ENCODE measurements at regions not wholly inside any gene's neighbourhood (a gene's known extent, or its start where the extent isn't known, plus 50 kb on each side); places are given as distances from the start of the nearest gene placed in this dataset.

GRCh38 chr22:49613511-49614270, 214.0 kb downstream of the BRD1 start:
- TF ChIP-seq POLR2A (IDR thresholded peaks at IDR 0.05) = no peak
- no peak for TF ChIP-seq POLR2AphosphoS5 (IDR thresholded peaks at IDR 0.05)
- TF ChIP-seq CTCF (IDR thresholded peaks at IDR 0.05 in 8 of 11, conservative IDR thresholded peaks at IDR 0.05 in 3 of 11) = no peak

All from spleen (tissue), 7 donors.